Activated CD8-positive, alpha-beta memory T cell treated with anti-CD3 and anti-CD28 coated beads for 24 hours (primary cell): ENCODE measurements at regions not wholly inside any gene's neighbourhood (a gene's known extent, or its start where the extent isn't known, plus 50 kb on each side); places are given as distances from the start of the nearest gene placed in this dataset.
"Not testable (repeated sequence)": the region's sequence is repeated elsewhere in the genome, so short reads cannot be mapped to it uniquely, and the experiment has no call there.

ENCODE experiments used
- DNase-seq: peaks from one replicate; pipeline ENCODE4 v3.0.0-alpha.2; 2020

- no peak for DNase-seq
Observed at GRCh38 chr5:101143526-101143925, 240.4 kb upstream of the ST8SIA4 start.

GRCh38 chr5:101142102-101142501 is 239.0 kb upstream of the ST8SIA4 start:
- no peak for DNase-seq

- DNase-seq = no peak
Observed at GRCh38 chr5:101136454-101136853, 233.4 kb upstream of the ST8SIA4 start.

GRCh38 chr5:101123363-101123762 is 220.3 kb upstream of the ST8SIA4 start:
- no peak for DNase-seq

- no peak for DNase-seq
Observed at GRCh38 chr5:101112645-101113044, 209.6 kb upstream of the ST8SIA4 start.

- DNase-seq = no peak
Observed at GRCh38 chr5:101103874-101104273, 200.8 kb upstream of the ST8SIA4 start.

- DNase-seq = no peak
Observed at GRCh38 chr5:101102506-101102905, 199.4 kb upstream of the ST8SIA4 start.

GRCh38 chr5:101091902-101092301 is 188.8 kb upstream of the ST8SIA4 start:
- no peak for DNase-seq

GRCh38 chr5:101084353-101084752 is 181.3 kb upstream of the ST8SIA4 start:
- no peak for DNase-seq

- no peak for DNase-seq
Observed at GRCh38 chr5:101080462-101081240, 177.6 kb upstream of the ST8SIA4 start.

GRCh38 chr5:101068298-101068697 is 165.2 kb upstream of the ST8SIA4 start:
- no peak for DNase-seq

GRCh38 chr5:101067429-101067828 is 164.3 kb upstream of the ST8SIA4 start:
- DNase-seq = no peak

- DNase-seq = no peak
Observed at GRCh38 chr5:101062902-101063301, 159.8 kb upstream of the ST8SIA4 start.

- no peak for DNase-seq
Observed at GRCh38 chr5:101047181-101047580, 144.1 kb upstream of the ST8SIA4 start.

- no peak for DNase-seq
Observed at GRCh38 chr5:101045689-101046088, 142.6 kb upstream of the ST8SIA4 start.

GRCh38 chr5:101040002-101040401 is 136.9 kb upstream of the ST8SIA4 start:
- DNase-seq = not testable (repeated sequence)

GRCh38 chr5:101036778-101037177 is 133.7 kb upstream of the ST8SIA4 start:
- DNase-seq = no peak

GRCh38 chr5:101035425-101035824 is 132.3 kb upstream of the ST8SIA4 start:
- DNase-seq = no peak

GRCh38 chr5:101024299-101024698 is 121.2 kb upstream of the ST8SIA4 start:
- no peak for DNase-seq

- no peak for DNase-seq
Observed at GRCh38 chr5:101018299-101018698, 115.2 kb upstream of the ST8SIA4 start.

GRCh38 chr5:101012880-101013279 is 109.8 kb upstream of the ST8SIA4 start:
- DNase-seq = no peak

GRCh38 chr5:101009758-101010519 is 106.9 kb upstream of the ST8SIA4 start:
- no peak for DNase-seq

- DNase-seq = no peak
Observed at GRCh38 chr5:100992354-100992753, 89.3 kb upstream of the ST8SIA4 start.

- DNase-seq = not testable (repeated sequence)
Observed at GRCh38 chr5:100983601-100984000, 80.5 kb upstream of the ST8SIA4 start.
